Kidney (tissue), 13 donors: ENCODE measurements at regions not wholly inside any gene's neighbourhood (a gene's known extent, or its start where the extent isn't known, plus 50 kb on each side); places are given as distances from the start of the nearest gene placed in this dataset.

Source experiments
- DNase-seq, 5 donors: peaks; one replicate each; pipeline ENCODE4 v3.0.0-alpha.2; 2013 to 2020
- FAIRE-seq: peaks from 2 replicates; lab custom pipeline; 2012; peaks lifted over from hg19 to GRCh38; lab: Jason Lieb, UNC
- H3K27ac ChIP-seq, 2 donors: one replicate each; pipeline ENCODE4 v1.7.0; 2013; ENCODE audit warnings: low read depth in 2 of 2, low read length in 2 of 2, inconsistent platforms in 1 of 2
- H3K27me3 ChIP-seq: one replicate; pipeline ENCODE4 v1.7.1; 2013; ENCODE audit warnings: low read length, inconsistent platforms; ENCODE audit not compliant: control insufficient read depth, insufficient read depth
- H3K36me3 ChIP-seq, 3 donors: one replicate each; pipeline versions ENCODE4 v1.7.0 to v1.7.1; 2013; ENCODE audit warnings: low read length in 3 of 3, control low read depth in 1 of 3, inconsistent platforms in 1 of 3; ENCODE audit not compliant: insufficient read depth in 3 of 3, control insufficient read depth in 2 of 3
- H3K4me1 ChIP-seq, 3 donors: one replicate each; pipeline versions ENCODE4 v1.7.0 to v1.7.1; 2013; ENCODE audit warnings: low read length in 3 of 3, inconsistent platforms in 1 of 3, low read depth in 1 of 3; ENCODE audit not compliant: control insufficient read depth in 2 of 3, insufficient read depth in 2 of 3
- H3K4me3 ChIP-seq, 3 donors: one replicate each; pipeline versions ENCODE4 v1.7.0 to v1.8.1; 2013; ENCODE audit warnings: low read length in 3 of 3, control low read depth in 1 of 3, inconsistent platforms in 1 of 3
- H3K9ac ChIP-seq, 3 donors: one replicate each; pipeline versions ENCODE4 v1.7.0 to v1.7.1; 2013; ENCODE audit warnings: low read length in 3 of 3, control low read depth in 1 of 3, inconsistent platforms in 1 of 3
- H3K9me3 ChIP-seq, 3 donors: one replicate each; pipeline versions ENCODE4 v1.7.0 to v1.7.1; 2013; ENCODE audit warnings: low read length in 3 of 3, control low read depth in 1 of 3, inconsistent platforms in 1 of 3; ENCODE audit not compliant: control insufficient read depth in 2 of 3, insufficient read depth in 1 of 3
- intact Hi-C: fragments of 100-400 bp; cut with DNase I; formaldehyde crosslinking; loops from one replicate; pipeline ENCODE4 v1.11.1; 2022
- TF ChIP-seq, protein P1 (sequence below): IDR thresholded peaks from 3 replicates; pipeline ENCODE4 v1.5.1; 2012; ENCODE audit warnings: mild to moderate bottlenecking, moderate library complexity, borderline replicate concordance; ENCODE audit not compliant: insufficient read depth; ENCODE audit errors: extremely low read depth
- donor health status: control.
- donor health status: control.
- donor health status: control.
- donor health status: control.
- donor health status: control.
- donor health status: DM: yes; HTN: yes; CAD: no.
- donor health status: Normal renal cell carcinoma (clear cell type).

DNA sequence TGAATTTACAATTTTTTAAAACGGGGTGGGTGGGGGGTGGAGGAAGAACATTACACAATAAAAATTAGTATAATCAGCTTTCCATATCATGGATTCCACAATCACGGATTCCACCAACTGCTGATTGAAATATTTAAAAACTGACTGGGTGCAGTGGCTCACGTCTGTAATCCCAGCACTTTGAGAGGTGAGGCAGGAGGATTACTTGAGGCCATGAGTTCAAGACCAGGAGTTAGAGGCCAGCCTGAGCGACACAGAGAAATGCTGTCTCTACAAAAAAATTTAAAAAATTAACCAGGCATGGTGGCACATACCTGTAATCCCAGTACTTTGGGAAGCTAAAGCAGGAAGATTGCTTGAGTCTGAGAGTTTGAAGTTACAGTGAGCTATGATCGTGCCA, 254.7 kb downstream of the ATG4C start:
- Histone ChIP-seq H3K9me3 (no peaks in the 10 kb centered on the region), H3K9ac (no peak overlapping the region), H3K4me3 (no peak overlapping the region), H3K27me3 (no peaks in the 10 kb centered on the region), H3K27ac (no peak overlapping the region), H3K4me1 (no peaks in the 10 kb centered on the region), H3K36me3 (no peaks in the 10 kb centered on the region)
- intact Hi-C loops = no loop called here
- TF ChIP-seq, protein P1, sequence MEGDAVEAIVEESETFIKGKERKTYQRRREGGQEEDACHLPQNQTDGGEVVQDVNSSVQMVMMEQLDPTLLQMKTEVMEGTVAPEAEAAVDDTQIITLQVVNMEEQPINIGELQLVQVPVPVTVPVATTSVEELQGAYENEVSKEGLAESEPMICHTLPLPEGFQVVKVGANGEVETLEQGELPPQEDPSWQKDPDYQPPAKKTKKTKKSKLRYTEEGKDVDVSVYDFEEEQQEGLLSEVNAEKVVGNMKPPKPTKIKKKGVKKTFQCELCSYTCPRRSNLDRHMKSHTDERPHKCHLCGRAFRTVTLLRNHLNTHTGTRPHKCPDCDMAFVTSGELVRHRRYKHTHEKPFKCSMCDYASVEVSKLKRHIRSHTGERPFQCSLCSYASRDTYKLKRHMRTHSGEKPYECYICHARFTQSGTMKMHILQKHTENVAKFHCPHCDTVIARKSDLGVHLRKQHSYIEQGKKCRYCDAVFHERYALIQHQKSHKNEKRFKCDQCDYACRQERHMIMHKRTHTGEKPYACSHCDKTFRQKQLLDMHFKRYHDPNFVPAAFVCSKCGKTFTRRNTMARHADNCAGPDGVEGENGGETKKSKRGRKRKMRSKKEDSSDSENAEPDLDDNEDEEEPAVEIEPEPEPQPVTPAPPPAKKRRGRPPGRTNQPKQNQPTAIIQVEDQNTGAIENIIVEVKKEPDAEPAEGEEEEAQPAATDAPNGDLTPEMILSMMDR = no peak
- FAIRE-seq (no peak), DNase-seq (no peak)

DNA sequence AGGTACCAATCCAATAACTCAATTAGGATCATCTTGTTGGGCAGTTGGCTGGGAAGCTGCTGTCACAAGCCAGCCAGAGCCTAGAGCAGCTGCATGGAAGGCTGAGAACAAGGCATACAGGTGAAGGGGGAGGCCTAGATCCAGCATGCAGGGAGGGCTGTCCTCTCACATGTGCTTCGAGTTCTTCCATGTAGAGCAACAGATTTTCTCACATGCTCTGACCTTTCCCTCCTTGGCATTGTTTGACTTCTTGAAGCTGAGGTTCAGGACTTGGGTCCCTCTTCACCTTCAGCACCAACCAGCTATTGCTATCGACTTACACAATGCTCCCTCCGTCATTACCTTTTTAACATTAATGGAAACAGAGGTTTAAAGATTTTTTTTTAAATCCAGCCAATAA, 257.7 kb downstream of the ATG4C start:
- TF ChIP-seq, protein P1 = no peak
- Histone ChIP-seq H3K36me3 (no peaks in the 10 kb centered on the region), H3K4me1 (no peaks in the 10 kb centered on the region), H3K4me3 (no peak overlapping the region), H3K27ac (no peak overlapping the region), H3K9ac (no peak overlapping the region), H3K9me3 (no peaks in the 10 kb centered on the region), H3K27me3 (no peaks in the 10 kb centered on the region)
- FAIRE-seq (no peak), DNase-seq (no peak)
- intact Hi-C loops = no loop called here

DNA sequence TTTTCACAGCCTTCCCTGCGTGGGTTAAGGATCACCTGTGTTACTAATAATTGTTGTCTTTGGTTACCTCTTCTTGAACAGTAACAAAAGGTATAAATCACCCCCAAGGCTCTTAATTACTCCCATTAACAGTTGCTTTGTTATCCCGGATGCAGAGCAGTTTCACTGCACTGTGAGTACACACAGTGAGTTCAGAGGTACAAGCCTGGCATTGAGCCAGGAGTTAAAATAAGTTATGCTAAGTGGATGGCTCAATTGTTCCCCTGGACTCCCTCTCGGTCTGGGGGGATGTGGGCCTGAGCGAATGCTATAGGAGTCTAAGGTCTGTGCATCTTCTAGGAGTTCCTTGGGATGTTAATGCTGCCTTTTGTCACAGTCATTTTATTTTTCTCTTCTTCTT, 258.3 kb downstream of the ATG4C start:
- Histone ChIP-seq H3K27me3 (no peaks in the 10 kb centered on the region), H3K27ac (no peak overlapping the region), H3K9me3 (no peaks in the 10 kb centered on the region), H3K9ac (no peak overlapping the region), H3K4me1 (no peaks in the 10 kb centered on the region), H3K36me3 (no peaks in the 10 kb centered on the region), H3K4me3 (no peak overlapping the region)
- TF ChIP-seq, protein P1 = no peak
- DNase-seq (peak in 2 of 5 donors; percentile 45 to 57), FAIRE-seq (no peak)
- intact Hi-C loops = no loop called here

DNA sequence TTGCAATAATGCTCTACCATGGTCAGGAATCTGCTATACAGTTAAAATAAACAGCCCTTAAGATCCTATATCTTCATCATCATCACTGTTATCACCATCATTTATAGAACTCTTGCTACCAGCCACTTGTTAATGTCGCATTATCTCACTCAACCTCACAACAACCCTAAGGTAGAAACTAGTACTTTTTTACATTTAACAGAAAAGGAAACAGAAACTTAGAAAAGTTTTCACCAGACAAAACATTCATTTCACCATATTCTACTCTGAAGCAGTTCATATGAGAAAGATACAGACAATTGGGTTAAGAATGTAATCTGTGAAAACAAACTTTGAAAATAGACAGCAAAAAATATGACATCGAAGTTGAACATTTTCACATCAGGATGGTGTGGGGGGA, 262.6 kb downstream of the ATG4C start:
- no peaks in the 10 kb centered on the region for H3K36me3 ChIP-seq
- H3K9ac ChIP-seq = no peak overlapping the region
- no peak overlapping the region for H3K4me3 ChIP-seq
- no peaks in the 10 kb centered on the region for H3K9me3 ChIP-seq
- FAIRE-seq = no peak
- H3K27ac ChIP-seq = no peak overlapping the region
- no peaks in the 10 kb centered on the region for H3K4me1 ChIP-seq
- intact Hi-C loops = no loop called here
- TF ChIP-seq, protein P1 = no peak
- H3K27me3 ChIP-seq = no peaks in the 10 kb centered on the region
- no peak for DNase-seq
